SK-N-SH treated with all-trans-retinoic acid at 6 μM for 48 hours (cell line): ENCODE measurements at regions not wholly inside any gene's neighbourhood (a gene's known extent, or its start where the extent isn't known, plus 50 kb on each side); places are given as distances from the start of the nearest gene placed in this dataset.

ENCODE experiments used
- ATAC-seq: fragments of 200-7000 bp; cut with Tn5 transposase; 3 replicates; pipeline ENCODE4 v1.9.1; 2020; ENCODE audit warnings: mild to moderate bottlenecking, moderate library complexity
- ARNTL ChIP-seq: fragments of 450-650 bp; formaldehyde crosslinking; IDR thresholded peaks from 2 replicates; pipeline ENCODE4 v1.5.0; 2020; ENCODE audit warnings: low read depth, mild to moderate bottlenecking, moderate library complexity, borderline replicate concordance
- BACH2 ChIP-seq: fragments of 250-450 bp; sonication (Bioruptor Pico); IDR thresholded peaks from 2 replicates; pipeline ENCODE4 v1.9.0; 2021; ENCODE audit warnings: mild to moderate bottlenecking, borderline replicate concordance
- CSDC2 ChIP-seq: fragments of 250-450 bp; sonication (Bioruptor Pico); IDR thresholded peaks from 2 replicates; pipeline ENCODE4 v1.5.0; 2020; ENCODE audit warnings: mild to moderate bottlenecking, moderate library complexity
- ESRRG ChIP-seq: fragments of 250-450 bp; sonication (Bioruptor Pico); IDR thresholded peaks from 2 replicates; pipeline ENCODE4 v1.6.1; 2021; ENCODE audit warnings: mild to moderate bottlenecking
- GLIS3 ChIP-seq: fragments of 250-450 bp; sonication (Bioruptor Pico); IDR thresholded peaks from 2 replicates; pipeline ENCODE4 v1.5.0; 2020; ENCODE audit warnings: mild to moderate bottlenecking, moderate library complexity
- ISL1 ChIP-seq: fragments of 250-450 bp; sonication (Bioruptor Pico); IDR thresholded peaks from 2 replicates; pipeline ENCODE4 v2.1.2; 2022; ENCODE audit warnings: mild to moderate bottlenecking, moderate library complexity
- PATZ1 ChIP-seq: fragments of 250-450 bp; sonication (Bioruptor Pico); IDR thresholded peaks from 2 replicates; pipeline ENCODE4 v1.8.0; 2020; ENCODE audit warnings: mild to moderate bottlenecking, moderate library complexity, borderline replicate concordance
- POU6F1 ChIP-seq: fragments of 250-450 bp; sonication (Bioruptor Pico); IDR thresholded peaks from 2 replicates; pipeline ENCODE4 v1.8.0; 2021; ENCODE audit warnings: low read depth, mild to moderate bottlenecking, moderate library complexity, borderline replicate concordance
- PPARA ChIP-seq: fragments of 250-450 bp; sonication (Bioruptor Pico); IDR thresholded peaks from 2 replicates; pipeline ENCODE4 v1.5.0; 2020; ENCODE audit warnings: mild to moderate bottlenecking, borderline replicate concordance
- RARB ChIP-seq: fragments of 250-450 bp; sonication (Bioruptor Pico); IDR thresholded peaks from 2 replicates; pipeline ENCODE4 v1.8.0; 2021; ENCODE audit warnings: mild to moderate bottlenecking, moderate library complexity
- SNAI2 ChIP-seq: fragments of 250-450 bp; sonication (Bioruptor Pico); IDR thresholded peaks from 2 replicates; pipeline ENCODE4 v1.5.0; 2020; ENCODE audit warnings: mild to moderate bottlenecking, moderate library complexity
- TCF4 ChIP-seq: fragments of 250-450 bp; sonication (Bioruptor Pico); IDR thresholded peaks from 2 replicates; pipeline ENCODE4 v1.8.0; 2021; ENCODE audit warnings: mild to moderate bottlenecking, moderate library complexity, borderline replicate concordance
- TOX ChIP-seq: fragments of 250-450 bp; sonication (Bioruptor Pico); IDR thresholded peaks from 2 replicates; pipeline ENCODE4 v1.8.0; 2021; ENCODE audit warnings: mild to moderate bottlenecking, moderate library complexity, borderline replicate concordance
- TSHZ2 ChIP-seq: fragments of 250-450 bp; sonication (Bioruptor Pico); IDR thresholded peaks from 2 replicates; pipeline ENCODE4 v1.5.0; 2020; ENCODE audit warnings: mild to moderate bottlenecking, moderate library complexity
- ZC3H10 ChIP-seq: fragments of 250-450 bp; sonication (Bioruptor Pico); IDR thresholded peaks from 2 replicates; pipeline ENCODE4 v1.5.1; 2021; ENCODE audit warnings: mild to moderate bottlenecking, moderate library complexity
- ZFP3 ChIP-seq: fragments of 250-450 bp; sonication (Bioruptor Pico); IDR thresholded peaks from 2 replicates; pipeline ENCODE4 v1.5.0; 2020; ENCODE audit warnings: mild to moderate bottlenecking, moderate library complexity
- ZFP30 ChIP-seq: fragments of 450-650 bp; formaldehyde crosslinking; IDR thresholded peaks from 2 replicates; pipeline ENCODE4 v1.5.0; 2022; ENCODE audit warnings: mild to moderate bottlenecking, moderate library complexity
- ZNF565 ChIP-seq: fragments of 450-650 bp; formaldehyde crosslinking; conservative IDR thresholded peaks from 2 replicates; pipeline ENCODE4 v1.5.0; 2020; ENCODE audit warnings: low read depth, mild to moderate bottlenecking, moderate library complexity
- ZNF70 ChIP-seq: fragments of 450-650 bp; formaldehyde crosslinking; IDR thresholded peaks from 2 replicates; pipeline ENCODE4 v1.5.0; 2020; ENCODE audit warnings: mild to moderate bottlenecking, moderate library complexity
- ZNF8 ChIP-seq: fragments of 450-650 bp; formaldehyde crosslinking; IDR thresholded peaks from 2 replicates; pipeline ENCODE4 v1.5.0; 2020; ENCODE audit warnings: mild to moderate bottlenecking, moderate library complexity
- TF ChIP-seq, protein P1 (sequence below): fragments of 250-450 bp; sonication (Bioruptor Pico); IDR thresholded peaks from 2 replicates; pipeline ENCODE4 v1.5.1; 2021; ENCODE audit warnings: mild to moderate bottlenecking, moderate library complexity
- TF ChIP-seq, protein P2 (sequence below): fragments of 250-450 bp; sonication (Bioruptor Pico); IDR thresholded peaks from 2 replicates; pipeline ENCODE4 v1.5.1; 2020; ENCODE audit warnings: low read depth, mild to moderate bottlenecking, moderate library complexity

DNA sequence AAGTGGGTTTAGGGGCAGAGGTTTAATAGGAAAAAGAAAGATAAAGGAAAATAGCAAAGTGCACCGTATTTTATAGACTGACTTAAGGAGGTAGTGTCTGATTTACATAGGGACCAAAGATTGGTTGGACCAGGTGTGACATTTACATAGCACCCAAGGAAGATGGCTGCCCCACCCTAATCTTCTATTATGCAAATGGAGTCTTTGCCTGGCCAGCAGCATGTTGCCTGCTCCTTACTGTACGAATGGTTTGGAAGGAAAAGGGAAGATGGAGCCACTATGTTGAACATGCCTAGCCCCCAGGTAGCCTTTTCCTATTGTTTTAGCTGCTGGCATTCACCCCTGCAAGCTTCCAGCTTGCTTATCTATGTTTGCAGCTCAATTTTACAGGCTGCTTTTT is 146.2 kb upstream of the PDE5A start:
- TF ChIP-seq TOX (CRISPR knock-in tag) (no peak), ZFP30 (CRISPR knock-in tag) (no peak), ZNF565 (no peak), ARNTL (CRISPR knock-in tag) (no peak), ISL1 (CRISPR knock-in tag) (no peak)
- ATAC-seq = no peak

GRCh38 chr4:119765951-119766350 is 137.3 kb upstream of the PDE5A start:
- TF ChIP-seq PPARA (CRISPR knock-in tag) (no peak), TCF4 (no peak), RARB (CRISPR knock-in tag) (no peak)
- TF ChIP-seq, all 23 proteins: peak for 0

DNA sequence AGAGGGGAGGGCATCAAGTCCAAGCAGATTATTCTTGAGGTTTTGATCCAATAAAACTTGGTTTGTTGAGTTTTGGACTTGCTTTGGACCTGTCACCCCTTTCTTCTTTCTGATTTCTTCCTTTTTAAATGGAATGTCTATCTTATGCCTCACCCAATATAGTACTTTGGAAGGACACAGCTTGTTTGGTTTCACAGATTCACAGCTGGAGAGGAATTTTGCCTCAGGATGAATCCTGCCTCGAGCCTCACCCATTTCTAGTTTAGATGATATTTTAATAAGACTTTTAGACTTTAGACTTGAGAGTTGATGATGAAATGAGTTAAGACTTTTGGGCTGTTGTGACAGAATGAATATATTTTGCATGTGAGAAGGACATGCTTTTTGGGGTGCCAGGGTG is 136.9 kb upstream of the PDE5A start:
- ATAC-seq = no peak
- TF ChIP-seq SNAI2 (CRISPR knock-in tag) = no peak
- no peak for TF ChIP-seq TSHZ2
- no peak for TF ChIP-seq ZC3H10 (CRISPR knock-in tag)
- TF ChIP-seq ISL1 (CRISPR knock-in tag) = no peak
- no peak for TF ChIP-seq TOX (CRISPR knock-in tag)
- TF ChIP-seq PATZ1 (CRISPR knock-in tag) = no peak
- TF ChIP-seq ZNF565 = no peak
- TF ChIP-seq, protein P1, sequence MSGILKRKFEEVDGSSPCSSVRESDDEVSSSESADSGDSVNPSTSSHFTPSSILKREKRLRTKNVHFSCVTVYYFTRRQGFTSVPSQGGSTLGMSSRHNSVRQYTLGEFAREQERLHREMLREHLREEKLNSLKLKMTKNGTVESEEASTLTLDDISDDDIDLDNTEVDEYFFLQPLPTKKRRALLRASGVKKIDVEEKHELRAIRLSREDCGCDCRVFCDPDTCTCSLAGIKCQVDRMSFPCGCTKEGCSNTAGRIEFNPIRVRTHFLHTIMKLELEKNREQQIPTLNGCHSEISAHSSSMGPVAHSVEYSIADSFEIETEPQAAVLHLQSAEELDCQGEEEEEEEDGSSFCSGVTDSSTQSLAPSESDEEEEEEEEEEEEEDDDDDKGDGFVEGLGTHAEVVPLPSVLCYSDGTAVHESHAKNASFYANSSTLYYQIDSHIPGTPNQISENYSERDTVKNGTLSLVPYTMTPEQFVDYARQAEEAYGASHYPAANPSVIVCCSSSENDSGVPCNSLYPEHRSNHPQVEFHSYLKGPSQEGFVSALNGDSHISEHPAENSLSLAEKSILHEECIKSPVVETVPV (CRISPR knock-in tag) = no peak
- TF ChIP-seq GLIS3 (CRISPR knock-in tag) = no peak
- no peak for TF ChIP-seq PPARA (CRISPR knock-in tag)
- no peak for TF ChIP-seq TCF4
- no peak for TF ChIP-seq ZFP30 (CRISPR knock-in tag)
- TF ChIP-seq, protein P2, sequence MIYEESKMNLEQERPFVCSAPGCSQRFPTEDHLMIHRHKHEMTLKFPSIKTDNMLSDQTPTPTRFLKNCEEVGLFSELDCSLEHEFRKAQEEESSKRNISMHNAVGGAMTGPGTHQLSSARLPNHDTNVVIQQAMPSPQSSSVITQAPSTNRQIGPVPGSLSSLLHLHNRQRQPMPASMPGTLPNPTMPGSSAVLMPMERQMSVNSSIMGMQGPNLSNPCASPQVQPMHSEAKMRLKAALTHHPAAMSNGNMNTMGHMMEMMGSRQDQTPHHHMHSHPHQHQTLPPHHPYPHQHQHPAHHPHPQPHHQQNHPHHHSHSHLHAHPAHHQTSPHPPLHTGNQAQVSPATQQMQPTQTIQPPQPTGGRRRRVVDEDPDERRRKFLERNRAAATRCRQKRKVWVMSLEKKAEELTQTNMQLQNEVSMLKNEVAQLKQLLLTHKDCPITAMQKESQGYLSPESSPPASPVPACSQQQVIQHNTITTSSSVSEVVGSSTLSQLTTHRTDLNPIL (CRISPR knock-in tag) = no peak
- TF ChIP-seq ZFP3 (CRISPR knock-in tag) = no peak
- no peak for TF ChIP-seq CSDC2 (CRISPR knock-in tag)
- TF ChIP-seq ZNF70 (CRISPR knock-in tag) = no peak
- TF ChIP-seq RARB (CRISPR knock-in tag) = no peak
- TF ChIP-seq POU6F1 = no peak
- TF ChIP-seq BACH2 (CRISPR knock-in tag) = no peak
- no peak for TF ChIP-seq ESRRG (CRISPR knock-in tag)

More at GRCh38 chr4:119765951-119766350, 137.3 kb upstream of the PDE5A start:
- no peak for ATAC-seq

DNA sequence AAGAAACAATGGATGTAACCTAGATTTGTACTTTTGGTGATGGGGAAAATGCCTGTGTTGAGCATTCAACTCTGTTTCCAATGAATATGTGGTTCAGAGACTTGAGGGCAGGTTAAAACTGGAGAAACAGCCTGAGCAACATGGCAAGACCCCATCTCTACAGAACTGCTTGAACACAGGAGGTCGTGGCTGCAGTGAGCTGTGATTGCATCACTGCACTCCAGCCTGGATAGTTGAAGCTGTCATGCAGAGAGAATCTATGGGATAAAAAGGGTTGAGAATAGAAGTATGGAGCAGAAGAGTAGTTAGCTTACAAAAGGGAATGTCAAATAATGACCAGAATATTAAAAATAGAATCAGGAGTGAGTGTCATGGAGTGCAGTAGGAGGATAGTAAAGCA is 134.8 kb upstream of the PDE5A start:
- ATAC-seq = no peak
- no peak for TF ChIP-seq ZNF8 (CRISPR knock-in tag)
- no peak for TF ChIP-seq ZNF565
- no peak for TF ChIP-seq TOX (CRISPR knock-in tag)
- TF ChIP-seq GLIS3 (CRISPR knock-in tag) = no peak
- no peak for TF ChIP-seq ZFP3 (CRISPR knock-in tag)
- TF ChIP-seq ARNTL (CRISPR knock-in tag) = no peak
